Pancreas (tissue), 10 donors: ENCODE measurements at regions not wholly inside any gene's neighbourhood (a gene's known extent, or its start where the extent isn't known, plus 50 kb on each side); places are given as distances from the start of the nearest gene placed in this dataset.

Source experiments
- ATAC-seq, 4 donors: fragments of 200-7000 bp; cut with Tn5 transposase; one replicate each; pipeline versions ENCODE4 v1.8.0 to v1.9.1; 2020; ENCODE audit warnings: mild to moderate bottlenecking in 4 of 4, moderate library complexity in 4 of 4
- DNase-seq, 6 donors: peaks; one replicate each; pipeline ENCODE4 v3.0.0-alpha.2; 2020
- FAIRE-seq: peaks from 2 replicates; lab custom pipeline; 2012; peaks lifted over from hg19 to GRCh38; lab: Jason Lieb, UNC
- H3K27ac ChIP-seq, 4 donors: fragments of 200-600 bp; sonication (generic); 1 replicate in 3 of 4; 2 replicates in 1 of 4; pipeline versions ENCODE4 v1.5.0 to v1.8.0; 2020
- H3K27me3 ChIP-seq, 4 donors: fragments of 200-600 bp; one replicate each; pipeline ENCODE4 v1.8.0; 2021
- H3K36me3 ChIP-seq, 3 donors: fragments of 200-600 bp; sonication (generic) in 1 of 3; one replicate each; pipeline versions ENCODE4 v1.5.0 to v1.8.0; 2020 to 2021
- H3K4me1 ChIP-seq, 3 donors: fragments of 200-600 bp; one replicate each; pipeline ENCODE4 v1.8.0; 2021
- H3K4me3 ChIP-seq, 4 donors: fragments of 200-600 bp; sonication (generic) in 2 of 4; one replicate each; pipeline versions ENCODE4 v1.5.0 to v1.8.0; 2020 to 2021
- H3K9me3 ChIP-seq, 4 donors: fragments of 200-600 bp; one replicate each; pipeline ENCODE4 v1.8.0; 2021
- WGBS, 2 donors: extraction: QIAGEN DNeasy Blood & Tissue Kit; methylation state at CpG; one replicate each; pipeline ENCODE4 v1.1.7; 2013; 5-methylcytosine and 5-hydroxymethylcytosine counted together
- intact Hi-C, 3 donors: fragments of 100-400 bp; cut with DNase I; formaldehyde crosslinking; loops; one replicate each; pipeline versions ENCODE4 v1.11.1 to v1.14.2; 2022
- TF ChIP-seq, protein P1 (sequence below), 4 donors: fragments of 200-600 bp; sonication (generic) in 3 of 4; IDR thresholded peaks; one replicate each; pipeline versions ENCODE4 v1.5.0 to v1.8.0; 2021; ENCODE audit warnings: antibody characterized with exemption in 4 of 4
- donor health status: healthy with polysubstance abuse.
- donor health status: DM: no; HTN: no; CAD: no; lungs with moderate emphysema.
- donor health status: DM: no; HTN: no; CAD: no.
- donor health status: control.
- donor health status: control.
- donor health status: Bipolar disorder and iron deficiency.
- donor health status: DM: yes; HTN: yes; CAD: no.
- donor health status: DM: no; HTN: no; CAD: no.
- donor health status: DM: no; HTN: no; CAD: no.
- donor health status: DM: yes; HTN: yes; CAD: no.

DNA sequence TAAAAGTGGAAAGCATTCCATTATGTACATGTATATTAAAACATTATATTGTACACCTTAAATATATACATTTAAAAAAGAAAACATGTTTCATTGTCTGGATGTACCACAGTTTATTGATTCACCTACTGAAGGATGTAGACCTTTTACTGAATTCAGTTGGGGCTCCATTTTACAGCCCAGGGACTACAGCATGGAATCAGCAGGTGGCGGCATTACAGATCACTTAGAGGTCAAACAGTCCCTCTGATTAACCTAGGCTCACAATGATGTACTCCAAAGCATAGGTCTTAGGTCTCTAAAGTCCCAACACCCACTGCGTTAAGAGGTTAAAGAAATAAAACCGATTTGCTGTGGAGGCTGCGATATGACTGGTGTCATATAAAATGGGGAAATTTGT is 490.9 kb downstream of the SHISA9 start:
- intact Hi-C loops = no loop called here
- TF ChIP-seq, protein P1, sequence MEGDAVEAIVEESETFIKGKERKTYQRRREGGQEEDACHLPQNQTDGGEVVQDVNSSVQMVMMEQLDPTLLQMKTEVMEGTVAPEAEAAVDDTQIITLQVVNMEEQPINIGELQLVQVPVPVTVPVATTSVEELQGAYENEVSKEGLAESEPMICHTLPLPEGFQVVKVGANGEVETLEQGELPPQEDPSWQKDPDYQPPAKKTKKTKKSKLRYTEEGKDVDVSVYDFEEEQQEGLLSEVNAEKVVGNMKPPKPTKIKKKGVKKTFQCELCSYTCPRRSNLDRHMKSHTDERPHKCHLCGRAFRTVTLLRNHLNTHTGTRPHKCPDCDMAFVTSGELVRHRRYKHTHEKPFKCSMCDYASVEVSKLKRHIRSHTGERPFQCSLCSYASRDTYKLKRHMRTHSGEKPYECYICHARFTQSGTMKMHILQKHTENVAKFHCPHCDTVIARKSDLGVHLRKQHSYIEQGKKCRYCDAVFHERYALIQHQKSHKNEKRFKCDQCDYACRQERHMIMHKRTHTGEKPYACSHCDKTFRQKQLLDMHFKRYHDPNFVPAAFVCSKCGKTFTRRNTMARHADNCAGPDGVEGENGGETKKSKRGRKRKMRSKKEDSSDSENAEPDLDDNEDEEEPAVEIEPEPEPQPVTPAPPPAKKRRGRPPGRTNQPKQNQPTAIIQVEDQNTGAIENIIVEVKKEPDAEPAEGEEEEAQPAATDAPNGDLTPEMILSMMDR (IDR thresholded peaks at IDR 0.05) = no peak
- no peak for ATAC-seq
- Histone ChIP-seq H3K4me3 (no peak overlapping the region), H3K27me3 (no peaks in the 10 kb centered on the region), H3K9me3 (no peaks in the 10 kb centered on the region), H3K27ac (no peak overlapping the region), H3K36me3 (no peaks in the 10 kb centered on the region), H3K4me1 (no peaks in the 10 kb centered on the region)
- FAIRE-seq = no peak
- no peak for DNase-seq
- 68 to 81% methylated on average over 4 of the region's 4 CpGs for WGBS, 2 donors

GRCh38 chr16:13393816-13394215 is 492.4 kb downstream of the SHISA9 start:
- ATAC-seq (no peak), FAIRE-seq (no peak), DNase-seq (no peak)
- WGBS, 2 donors = 58 to 73% methylated on average over 7 of the region's 7 CpGs
- no peaks in the 10 kb centered on the region for H3K36me3 ChIP-seq
- intact Hi-C loops = no loop called here
- TF ChIP-seq, protein P1 (IDR thresholded peaks at IDR 0.05) = no peak
- no peak overlapping the region for H3K4me3 ChIP-seq
- no peaks in the 10 kb centered on the region for H3K9me3 ChIP-seq
- no peaks in the 10 kb centered on the region for H3K4me1 ChIP-seq
- H3K27ac ChIP-seq = no peak overlapping the region
- H3K27me3 ChIP-seq = peaks cover 0 to 3% (median 0%) of the 10 kb centered on the region in 4 donors

DNA sequence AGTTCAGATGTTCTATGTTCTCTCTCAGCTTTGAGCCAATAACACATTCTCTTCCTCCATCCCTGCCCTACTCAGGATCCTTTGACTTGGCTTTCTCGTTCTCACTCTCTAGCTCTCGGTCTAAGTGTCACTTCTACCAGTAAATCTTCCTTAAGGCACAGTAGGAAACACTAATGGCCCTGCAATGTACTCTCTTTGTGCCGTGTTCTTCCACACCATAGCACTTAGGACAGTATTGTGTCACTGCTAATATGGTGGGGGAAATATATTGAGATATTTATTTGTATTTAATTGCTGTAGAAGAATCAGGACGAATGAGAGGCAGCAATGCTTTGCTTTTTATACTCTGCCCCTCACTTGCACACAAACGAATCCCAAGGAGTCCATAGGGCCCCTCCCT is 493.1 kb downstream of the SHISA9 start:
- FAIRE-seq = no peak

DNA sequence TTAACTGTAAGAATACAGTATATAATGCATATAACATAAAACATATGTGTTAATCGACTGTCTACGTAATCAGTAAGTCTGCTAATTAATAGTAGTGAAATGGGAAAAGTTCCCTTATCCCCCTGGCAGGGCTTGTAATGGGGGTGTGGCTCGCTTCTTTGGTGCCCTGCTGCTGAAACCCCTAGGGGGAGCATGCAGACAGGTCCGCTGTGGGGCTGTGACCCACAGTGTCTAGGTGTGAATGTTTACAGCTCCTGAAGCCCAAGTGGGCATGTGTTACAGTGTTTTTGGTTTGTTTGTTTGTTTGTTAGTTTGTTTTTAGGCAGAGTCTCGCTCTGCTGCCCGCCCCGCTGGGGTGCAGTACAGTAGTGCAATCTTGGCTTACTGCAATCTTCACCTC is 495.7 kb downstream of the SHISA9 start:
- Histone ChIP-seq H3K9me3 (no peaks in the 10 kb centered on the region), H3K4me3 (no peak overlapping the region), H3K27ac (no peak overlapping the region), H3K27me3 (peaks cover 0 to 3% (median 0%) of the 10 kb centered on the region in 4 donors), H3K4me1 (no peaks in the 10 kb centered on the region), H3K36me3 (no peaks in the 10 kb centered on the region)
- WGBS, 2 donors = 65 to 82% methylated on average over 7 of the region's 7 CpGs
- no peak for FAIRE-seq
- no peak for ATAC-seq
- TF ChIP-seq, protein P1 (IDR thresholded peaks at IDR 0.05) = no peak
- DNase-seq = no peak
- intact Hi-C loops = no loop called here

More for the DNA sequence above, 493.1 kb downstream of the SHISA9 start:
- no peaks in the 10 kb centered on the region for H3K4me1 ChIP-seq
- WGBS, 2 donors = 30 to 45% methylated on average over 5 of the region's 5 CpGs
- ATAC-seq = no peak
- no peak overlapping the region for H3K4me3 ChIP-seq
- no peak overlapping the region for H3K27ac ChIP-seq
- peaks cover 0 to 3% (median 0%) of the 10 kb centered on the region in 4 donors for H3K27me3 ChIP-seq
- H3K36me3 ChIP-seq = no peaks in the 10 kb centered on the region
- no peaks in the 10 kb centered on the region for H3K9me3 ChIP-seq
- intact Hi-C loops = no loop called here
- no peak for DNase-seq
- TF ChIP-seq, protein P1 (IDR thresholded peaks at IDR 0.05) = no peak

DNA sequence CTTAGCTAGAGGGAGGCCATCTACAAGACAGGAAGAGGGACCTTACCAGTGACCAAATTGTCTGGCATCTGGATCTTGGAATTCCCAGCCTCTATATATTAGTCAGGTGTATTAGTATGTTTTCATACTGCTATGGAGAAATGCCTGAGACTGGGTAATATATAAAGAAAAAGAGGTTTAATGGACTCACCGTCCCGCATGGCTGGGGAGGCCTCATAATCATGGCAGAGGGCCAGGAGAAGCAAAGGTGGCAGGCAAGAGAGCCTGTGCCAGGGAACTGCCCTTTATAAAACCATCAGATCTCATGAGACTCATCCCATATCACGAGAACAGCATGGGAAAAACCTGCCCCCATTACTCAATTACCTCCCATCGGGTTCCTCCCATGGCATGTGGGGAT is 500.2 kb downstream of the SHISA9 start:
- TF ChIP-seq, protein P1 (IDR thresholded peaks at IDR 0.05) = no peak
- FAIRE-seq (no peak), DNase-seq (no peak), ATAC-seq (no peak)
- Histone ChIP-seq H3K4me1 (no peaks in the 10 kb centered on the region), H3K4me3 (no peak overlapping the region), H3K9me3 (no peaks in the 10 kb centered on the region), H3K27ac (no peak overlapping the region), H3K27me3 (peaks cover 0 to 4% (median 1%) of the 10 kb centered on the region in 4 donors), H3K36me3 (no peaks in the 10 kb centered on the region)
- intact Hi-C loops = no loop called here
- WGBS, 2 donors = 69 to 72% methylated on average over 4 of the region's 4 CpGs
